ENCODE measurements at regions not wholly inside any gene's neighbourhood (a gene's known extent, or its start where the extent isn't known, plus 50 kb on each side); places are given as distances from the start of the nearest gene placed in this dataset.
"Not testable (repeated sequence)": the region's sequence is repeated elsewhere in the genome, so short reads cannot be mapped to it uniquely, and the experiment has no call there.

GRCh38 chr19:20315543-20315942 lies 148.5 kb downstream of the ZNF486 start:
- H3K9me3 Mint-ChIP-seq = no peaks in the 10 kb centered on the region
- ATAC-seq (replicated peaks in 1 of 2) = no peak
- H3K4me1 Mint-ChIP-seq (ENCODE audit: low read depth) = no peaks in the 10 kb centered on the region
- H3K4me3 Mint-ChIP-seq = no peak overlapping the region
- no peak for DNase-seq
- H3K27me3 Mint-ChIP-seq (ENCODE audit: low read depth) = no peaks in the 10 kb centered on the region
- no peak overlapping the region for H3K27ac Mint-ChIP-seq
- H3K36me3 Mint-ChIP-seq (ENCODE audit: insufficient read depth in 2 of 2) = no peaks in the 10 kb centered on the region

DNA sequence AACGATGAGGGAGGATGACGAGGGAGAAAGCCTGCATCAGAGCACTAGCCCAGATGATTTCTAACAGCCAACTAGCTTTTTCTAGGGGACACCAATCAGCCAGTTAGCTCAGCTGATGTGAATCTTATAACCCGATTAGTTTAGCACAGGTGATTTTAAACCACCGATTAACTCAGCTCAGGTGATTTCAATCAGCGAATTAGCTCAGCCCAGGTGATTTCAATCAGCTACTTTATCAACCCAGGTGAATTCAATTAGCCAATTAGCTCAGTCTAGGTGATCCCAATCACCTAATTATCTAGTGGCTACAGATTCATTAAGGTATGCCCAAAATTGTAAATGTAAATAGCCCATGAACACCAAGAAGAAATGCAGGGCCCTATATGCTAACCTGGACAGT lies 146.9 kb downstream of the ZNF486 start:
- H3K36me3 Mint-ChIP-seq (ENCODE audit: insufficient read depth in 2 of 2) = no peaks in the 10 kb centered on the region
- no peak overlapping the region for H3K27ac Mint-ChIP-seq
- no peak overlapping the region for H3K4me3 Mint-ChIP-seq
- DNase-seq (no peak), ATAC-seq (replicated peaks in 1 of 2) (no peak)
- no peaks in the 10 kb centered on the region for H3K27me3 Mint-ChIP-seq (ENCODE audit: low read depth)
- no peaks in the 10 kb centered on the region for H3K4me1 Mint-ChIP-seq (ENCODE audit: low read depth)
- no peaks in the 10 kb centered on the region for H3K9me3 Mint-ChIP-seq

- H3K36me3 Mint-ChIP-seq (ENCODE audit: insufficient read depth in 2 of 2) = no peaks in the 10 kb centered on the region
- no peaks in the 10 kb centered on the region for H3K27me3 Mint-ChIP-seq (ENCODE audit: low read depth)
- H3K9me3 Mint-ChIP-seq = no peaks in the 10 kb centered on the region
- no peak overlapping the region for H3K27ac Mint-ChIP-seq
- no peak overlapping the region for H3K4me3 Mint-ChIP-seq
- no peak for DNase-seq
- ATAC-seq (replicated peaks in 1 of 2) = no peak
- H3K4me1 Mint-ChIP-seq (ENCODE audit: low read depth) = no peaks in the 10 kb centered on the region
Measured at GRCh38 chr19:20307127-20307526, 140.1 kb downstream of the ZNF486 start.

GRCh38 chr19:20296314-20296713 lies 129.3 kb downstream of the ZNF486 start:
- H3K36me3 Mint-ChIP-seq (ENCODE audit: insufficient read depth in 2 of 2); H3K4me1 Mint-ChIP-seq (ENCODE audit: low read depth); ATAC-seq (replicated peaks in 1 of 2); H3K4me3 Mint-ChIP-seq; H3K27ac Mint-ChIP-seq; H3K27me3 Mint-ChIP-seq (ENCODE audit: low read depth); H3K9me3 Mint-ChIP-seq; DNase-seq: not testable (repeated sequence)

GRCh38 chr19:20294181-20294580 lies 127.2 kb downstream of the ZNF486 start:
- ATAC-seq (replicated peaks in 1 of 2) = no peak
- Mint-ChIP-seq H3K9me3 (no peaks in the 10 kb centered on the region), H3K4me3 (no peak overlapping the region)

GRCh38 chr19:20292520-20292919 lies 125.5 kb downstream of the ZNF486 start:
- H3K4me1 Mint-ChIP-seq (ENCODE audit: low read depth); ATAC-seq (replicated peaks in 1 of 2); H3K9me3 Mint-ChIP-seq; H3K36me3 Mint-ChIP-seq (ENCODE audit: insufficient read depth in 2 of 2); DNase-seq; H3K4me3 Mint-ChIP-seq; H3K27me3 Mint-ChIP-seq (ENCODE audit: low read depth); H3K27ac Mint-ChIP-seq: not testable (repeated sequence)

More at GRCh38 chr19:20294181-20294580, 127.2 kb downstream of the ZNF486 start:
- Mint-ChIP-seq H3K36me3 (ENCODE audit: insufficient read depth in 2 of 2) (peaks cover 0 to 2% of the 10 kb centered on the region in 2 donors), H3K4me1 (ENCODE audit: low read depth) (no peaks in the 10 kb centered on the region), H3K27ac (no peak overlapping the region), H3K27me3 (ENCODE audit: low read depth) (no peaks in the 10 kb centered on the region)
- DNase-seq = no peak

DNA sequence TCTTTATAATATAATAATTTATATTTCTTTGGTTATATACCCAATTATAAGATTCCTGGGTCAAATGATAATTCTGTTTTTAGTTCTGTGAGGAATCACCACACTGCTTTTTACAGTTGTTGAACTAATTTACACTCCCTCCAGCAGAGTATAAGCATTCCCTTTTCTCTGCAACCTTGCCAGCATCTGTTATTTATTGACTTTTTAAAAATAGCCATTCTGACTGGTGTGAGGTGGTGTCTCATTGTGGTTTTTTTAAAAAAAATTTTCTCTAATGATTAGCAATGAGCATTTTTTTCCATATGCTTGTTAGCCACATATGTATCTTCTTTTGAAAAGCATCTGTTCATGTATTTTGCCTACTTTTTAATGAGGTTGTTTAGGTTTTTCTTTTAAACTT lies 122.2 kb downstream of the ZNF486 start:
- peaks cover 2 to 4% of the 10 kb centered on the region in 2 donors for H3K9me3 Mint-ChIP-seq
- no peak for ATAC-seq (replicated peaks in 1 of 2)
- no peaks in the 10 kb centered on the region for H3K36me3 Mint-ChIP-seq (ENCODE audit: insufficient read depth in 2 of 2)
- no peak overlapping the region for H3K27ac Mint-ChIP-seq
- DNase-seq = no peak
- no peaks in the 10 kb centered on the region for H3K4me1 Mint-ChIP-seq (ENCODE audit: low read depth)
- H3K4me3 Mint-ChIP-seq = no peak overlapping the region
- H3K27me3 Mint-ChIP-seq (ENCODE audit: low read depth) = no peaks in the 10 kb centered on the region

- no peak overlapping the region for H3K27ac Mint-ChIP-seq
- no peaks in the 10 kb centered on the region for H3K4me1 Mint-ChIP-seq (ENCODE audit: low read depth)
- H3K9me3 Mint-ChIP-seq = peaks cover 2 to 7% of the 10 kb centered on the region in 2 donors
- DNase-seq (no peak), ATAC-seq (replicated peaks in 1 of 2) (no peak)
- peaks cover 0 to 1% of the 10 kb centered on the region in 2 donors for H3K36me3 Mint-ChIP-seq (ENCODE audit: insufficient read depth in 2 of 2)
- H3K4me3 Mint-ChIP-seq = no peak overlapping the region
- H3K27me3 Mint-ChIP-seq (ENCODE audit: low read depth) = no peaks in the 10 kb centered on the region
Measured at GRCh38 chr19:20287070-20287469, 120.1 kb downstream of the ZNF486 start.

DNA sequence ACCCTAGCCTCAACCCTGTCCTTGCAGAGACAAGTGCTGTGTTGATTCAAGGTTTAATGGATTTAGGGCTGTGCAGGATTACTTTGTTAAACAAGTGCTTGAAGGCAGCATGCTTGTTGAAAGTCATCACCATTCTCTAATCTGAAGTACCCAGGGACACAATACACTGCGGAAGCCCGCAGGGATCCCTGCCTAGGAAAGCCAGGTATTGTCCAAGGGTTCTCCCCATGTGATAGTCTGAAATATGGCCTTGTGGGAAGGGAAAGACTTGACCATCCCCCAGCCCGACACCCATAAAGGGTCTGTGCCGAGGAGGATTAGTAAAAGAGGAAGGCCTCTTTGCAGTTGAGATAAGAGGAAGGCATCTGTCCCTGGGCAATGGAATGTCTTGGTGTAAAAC lies 118.9 kb downstream of the ZNF486 start:
- H3K27ac Mint-ChIP-seq; H3K36me3 Mint-ChIP-seq (ENCODE audit: insufficient read depth in 2 of 2); H3K9me3 Mint-ChIP-seq; H3K4me1 Mint-ChIP-seq (ENCODE audit: low read depth); ATAC-seq (replicated peaks in 1 of 2); H3K27me3 Mint-ChIP-seq (ENCODE audit: low read depth); DNase-seq; H3K4me3 Mint-ChIP-seq: not testable (repeated sequence)

- no peak overlapping the region for H3K4me3 Mint-ChIP-seq
- ATAC-seq (replicated peaks in 1 of 2) (no peak), DNase-seq (no peak)
- H3K9me3 Mint-ChIP-seq = peaks cover under 1 to 8% of the 10 kb centered on the region in 2 donors
- H3K27me3 Mint-ChIP-seq (ENCODE audit: low read depth) = no peaks in the 10 kb centered on the region
- peaks cover 0 to 1% of the 10 kb centered on the region in 2 donors for H3K36me3 Mint-ChIP-seq (ENCODE audit: insufficient read depth in 2 of 2)
- no peaks in the 10 kb centered on the region for H3K4me1 Mint-ChIP-seq (ENCODE audit: low read depth)
- no peak overlapping the region for H3K27ac Mint-ChIP-seq
Measured at GRCh38 chr19:20279516-20279915, 112.5 kb downstream of the ZNF486 start.

DNA sequence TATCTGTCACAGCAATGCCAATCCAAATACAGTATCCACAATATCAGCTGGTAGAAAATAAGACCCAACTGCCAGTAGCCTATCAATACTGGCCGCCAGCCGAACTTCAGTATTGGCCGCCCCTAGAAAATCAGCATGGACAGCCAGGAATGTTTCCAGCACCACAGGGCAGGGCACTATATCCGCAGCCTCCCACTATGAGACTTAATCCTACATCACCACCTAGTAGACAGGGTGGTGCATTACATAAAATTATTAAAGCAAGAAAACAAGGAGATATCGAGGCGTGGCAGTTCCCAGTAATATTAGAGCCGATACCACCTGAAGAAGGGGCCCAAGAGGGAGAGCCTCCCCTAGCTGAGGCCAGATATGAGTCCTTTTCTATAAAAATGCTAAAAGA lies 111.3 kb downstream of the ZNF486 start:
- Mint-ChIP-seq H3K9me3 (peaks cover 0 to 6% of the 10 kb centered on the region in 2 donors), H3K27me3 (ENCODE audit: low read depth) (no peaks in the 10 kb centered on the region), H3K36me3 (ENCODE audit: insufficient read depth in 2 of 2) (peaks cover 0 to 1% of the 10 kb centered on the region in 2 donors), H3K4me1 (ENCODE audit: low read depth) (no peaks in the 10 kb centered on the region), H3K27ac (no peak overlapping the region), H3K4me3 (no peak overlapping the region)
- ATAC-seq (replicated peaks in 1 of 2) (no peak), DNase-seq (no peak)

DNA sequence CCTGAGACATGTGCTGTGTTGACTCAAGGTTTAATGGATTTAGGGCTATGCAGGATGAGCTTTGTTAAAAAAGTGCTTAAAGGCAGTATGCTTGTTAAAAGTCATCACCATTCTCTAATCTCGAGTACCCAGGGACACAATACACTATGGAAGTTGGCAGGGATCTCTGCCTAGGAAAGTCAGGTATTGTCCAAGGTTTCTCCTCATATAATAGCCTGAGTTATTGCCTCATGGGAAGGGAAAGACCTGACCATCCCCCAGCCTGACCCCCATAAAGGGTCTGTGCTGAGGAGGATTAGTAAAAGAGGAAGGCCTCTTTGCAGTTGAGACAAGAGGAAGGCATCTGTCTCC lies 109.7 kb downstream of the ZNF486 start:
- DNase-seq; H3K4me1 Mint-ChIP-seq (ENCODE audit: low read depth); H3K27ac Mint-ChIP-seq; H3K27me3 Mint-ChIP-seq (ENCODE audit: low read depth); H3K9me3 Mint-ChIP-seq; ATAC-seq (replicated peaks in 1 of 2); H3K4me3 Mint-ChIP-seq; H3K36me3 Mint-ChIP-seq (ENCODE audit: insufficient read depth in 2 of 2): not testable (repeated sequence)

- H3K4me3 Mint-ChIP-seq = no peak overlapping the region
- no peak overlapping the region for H3K27ac Mint-ChIP-seq
- H3K4me1 Mint-ChIP-seq (ENCODE audit: low read depth) = no peaks in the 10 kb centered on the region
- no peaks in the 10 kb centered on the region for H3K36me3 Mint-ChIP-seq (ENCODE audit: insufficient read depth in 2 of 2)
- H3K9me3 Mint-ChIP-seq = peaks cover 0 to 3% of the 10 kb centered on the region in 2 donors
- ATAC-seq (replicated peaks in 1 of 2) (no peak), DNase-seq (no peak)
- H3K27me3 Mint-ChIP-seq (ENCODE audit: low read depth) = no peaks in the 10 kb centered on the region
Measured at GRCh38 chr19:20276011-20276731, 109.2 kb downstream of the ZNF486 start.

GRCh38 chr19:20273951-20274570 lies 107.0 kb downstream of the ZNF486 start:
- no peak overlapping the region for H3K27ac Mint-ChIP-seq
- H3K9me3 Mint-ChIP-seq = peaks cover 0 to 1% of the 10 kb centered on the region in 2 donors
- no peaks in the 10 kb centered on the region for H3K27me3 Mint-ChIP-seq (ENCODE audit: low read depth)
- H3K4me1 Mint-ChIP-seq (ENCODE audit: low read depth) = no peaks in the 10 kb centered on the region
- ATAC-seq (replicated peaks in 1 of 2) (no peak), DNase-seq (no peak)
- no peaks in the 10 kb centered on the region for H3K36me3 Mint-ChIP-seq (ENCODE audit: insufficient read depth in 2 of 2)
- H3K4me3 Mint-ChIP-seq = no peak overlapping the region

Measured in activated T-cell treated with anti-CD3 and anti-CD28 coated beads, Interleukin-2, amount 50 U/mL, for 72 hours (primary cell).